Ovary (tissue), 3 donors: ENCODE measurements at regions not wholly inside any gene's neighbourhood (a gene's known extent, or its start where the extent isn't known, plus 50 kb on each side); places are given as distances from the start of the nearest gene placed in this dataset.

Experiments
- CTCF ChIP-seq, 3 donors: fragments of 450-650 bp in 2 of 3; fragments of 200-600 bp in 1 of 3; IDR thresholded peaks; one replicate each; pipeline versions ENCODE4 v1.5.1 to v1.8.0; 2016 to 2022; ENCODE audit warnings: antibody characterized with exemption in 3 of 3, mild to moderate bottlenecking in 1 of 3
- EP300 ChIP-seq: sonication (generic); formaldehyde crosslinking; IDR thresholded peaks from one replicate; pipeline ENCODE4 v1.6.1; 2017; ENCODE audit warnings: antibody characterized with exemption
- POLR2A ChIP-seq: fragments of 450-650 bp; IDR thresholded peaks from one replicate; pipeline ENCODE4 v1.6.1; 2017; ENCODE audit warnings: antibody characterized with exemption, mild to moderate bottlenecking, moderate library complexity
- donor health status: DM: no; HTN: no; CAD: no.

- TF ChIP-seq POLR2A, result no peak
- no peak for TF ChIP-seq CTCF (IDR thresholded peaks at IDR 0.05)
- no peak for TF ChIP-seq EP300
Measured at GRCh38 chr4:53863736-53864365, 200.6 kb downstream of the CHIC2 start.
